Liver (tissue), 7 donors: ENCODE measurements at regions not wholly inside any gene's neighbourhood (a gene's known extent, or its start where the extent isn't known, plus 50 kb on each side); places are given as distances from the start of the nearest gene placed in this dataset.

Experiments
- DNase-seq: peaks from one replicate; pipeline ENCODE4 v3.0.0-alpha.2; 2017; ENCODE audit warnings: low spot score
- H3K27ac ChIP-seq, 2 donors: one replicate each; pipeline ENCODE4 v1.7.0; 2013; ENCODE audit warnings: inconsistent platforms in 2 of 2, low read length in 2 of 2, control low read depth in 1 of 2, low read depth in 1 of 2, mild to moderate bottlenecking in 1 of 2
- H3K27me3 ChIP-seq, 4 donors: one replicate each; pipeline versions ENCODE4 v1.6.1 to v1.7.0; 2013; ENCODE audit warnings: low read length in 3 of 4, inconsistent platforms in 1 of 4, mild to moderate bottlenecking in 1 of 4, moderate library complexity in 1 of 4; ENCODE audit not compliant: control insufficient read depth in 4 of 4, insufficient read depth in 4 of 4
- H3K36me3 ChIP-seq, 4 donors: one replicate each; pipeline versions ENCODE4 v1.6.1 to v1.7.0; 2013; ENCODE audit warnings: low read length in 3 of 4, mild to moderate bottlenecking in 3 of 4, low read depth in 1 of 4, moderate library complexity in 1 of 4; ENCODE audit not compliant: control insufficient read depth in 4 of 4, insufficient read depth in 3 of 4
- H3K4me1 ChIP-seq, 4 donors: one replicate each; pipeline versions ENCODE4 v1.6.1 to v1.7.0; 2013; ENCODE audit warnings: low read length in 3 of 4, mild to moderate bottlenecking in 3 of 4, moderate library complexity in 1 of 4; ENCODE audit not compliant: control insufficient read depth in 4 of 4, insufficient read depth in 4 of 4
- H3K4me3 ChIP-seq, 3 donors: one replicate each; pipeline versions ENCODE4 v1.6.1 to v1.7.0; 2013; ENCODE audit warnings: low read length in 3 of 3, control low read depth in 1 of 3, low read depth in 1 of 3, mild to moderate bottlenecking in 1 of 3
- H3K9ac ChIP-seq, 2 donors: one replicate each; pipeline ENCODE4 v1.7.0; 2013; ENCODE audit warnings: low read length in 2 of 2, mild to moderate bottlenecking in 2 of 2, moderate library complexity in 2 of 2, control low read depth in 1 of 2, low read depth in 1 of 2
- H3K9me3 ChIP-seq, 4 donors: one replicate each; pipeline versions ENCODE4 v1.6.1 to v1.7.0; 2013; ENCODE audit warnings: low read length in 3 of 4; ENCODE audit not compliant: control insufficient read depth in 4 of 4
- ATF3 ChIP-seq: IDR thresholded peaks from 2 replicates; pipeline ENCODE4 v1.6.1; 2016; ENCODE audit warnings: antibody characterized with exemption
- EGR1 ChIP-seq, 2 donors: IDR thresholded peaks; 2 replicates each; pipeline ENCODE4 v1.6.1; 2016 to 2018; ENCODE audit warnings: antibody characterized with exemption in 2 of 2, low read depth in 2 of 2
- FOXA1 ChIP-seq: IDR thresholded peaks from 2 replicates; pipeline ENCODE4 v1.6.1; 2016; ENCODE audit warnings: antibody characterized with exemption
- FOXA2 ChIP-seq: IDR thresholded peaks from 2 replicates; pipeline ENCODE4 v1.6.1; 2016; ENCODE audit warnings: antibody characterized with exemption
- GABPA ChIP-seq, 2 donors: IDR thresholded peaks in 1 of 2; conservative IDR thresholded peaks in 1 of 2; 2 replicates each; pipeline ENCODE4 v1.6.1; 2016; ENCODE audit warnings: antibody characterized with exemption in 2 of 2, mild to moderate bottlenecking in 1 of 2, moderate library complexity in 1 of 2
- HNF4A ChIP-seq, 2 donors: conservative IDR thresholded peaks; 2 replicates each; pipeline ENCODE4 v1.6.1; 2016; ENCODE audit warnings: antibody characterized with exemption in 2 of 2, mild to moderate bottlenecking in 2 of 2
- HNF4G ChIP-seq: IDR thresholded peaks from 2 replicates; pipeline ENCODE4 v1.6.1; 2016; ENCODE audit warnings: antibody characterized with exemption
- JUND ChIP-seq, 2 donors: IDR thresholded peaks; 2 replicates each; pipeline ENCODE4 v1.6.1; 2016; ENCODE audit warnings: antibody characterized with exemption in 2 of 2
- NR2F2 ChIP-seq: IDR thresholded peaks from 2 replicates; pipeline ENCODE4 v1.6.1; 2016; ENCODE audit warnings: antibody characterized with exemption
- RAD21 ChIP-seq, 2 donors: IDR thresholded peaks; 2 replicates each; pipeline ENCODE4 v1.6.1; 2016; ENCODE audit warnings: antibody characterized with exemption in 2 of 2, mild to moderate bottlenecking in 2 of 2
- REST ChIP-seq: IDR thresholded peaks from 2 replicates; pipeline ENCODE4 v1.6.1; 2016; ENCODE audit warnings: antibody characterized with exemption, mild to moderate bottlenecking
- RXRA ChIP-seq, 2 donors: IDR thresholded peaks; 2 replicates each; pipeline ENCODE4 v1.6.1; 2017 to 2018; ENCODE audit warnings: antibody characterized with exemption in 2 of 2, mild to moderate bottlenecking in 1 of 2
- SP1 ChIP-seq: IDR thresholded peaks from 2 replicates; pipeline ENCODE4 v1.6.1; 2018; ENCODE audit warnings: antibody characterized with exemption, mild to moderate bottlenecking
- TAF1 ChIP-seq: conservative IDR thresholded peaks from 2 replicates; pipeline ENCODE4 v1.6.1; 2016; ENCODE audit warnings: antibody characterized with exemption, mild to moderate bottlenecking
- YY1 ChIP-seq: IDR thresholded peaks from 2 replicates; pipeline ENCODE4 v1.6.1; 2016; ENCODE audit warnings: antibody characterized with exemption, mild to moderate bottlenecking
- TF ChIP-seq, protein P1 (sequence below): IDR thresholded peaks from 2 replicates; pipeline ENCODE4 v1.6.1; 2016; ENCODE audit warnings: antibody characterized with exemption
- TF ChIP-seq, protein P2 (sequence below): IDR thresholded peaks from 2 replicates; pipeline ENCODE4 v1.6.1; 2016; ENCODE audit warnings: antibody characterized with exemption
- TF ChIP-seq, protein P3 (sequence below): fragments of 150-350 bp; IDR thresholded peaks from 2 replicates; pipeline ENCODE4 v1.5.1; 2017; ENCODE audit warnings: improper control_type of control experiment, low read depth, low read length; ENCODE audit not compliant: missing input control
- donor health status: healthy.
- donor health status: healthy.
- donor health status: healthy.
- donor health status: healthy.

DNA sequence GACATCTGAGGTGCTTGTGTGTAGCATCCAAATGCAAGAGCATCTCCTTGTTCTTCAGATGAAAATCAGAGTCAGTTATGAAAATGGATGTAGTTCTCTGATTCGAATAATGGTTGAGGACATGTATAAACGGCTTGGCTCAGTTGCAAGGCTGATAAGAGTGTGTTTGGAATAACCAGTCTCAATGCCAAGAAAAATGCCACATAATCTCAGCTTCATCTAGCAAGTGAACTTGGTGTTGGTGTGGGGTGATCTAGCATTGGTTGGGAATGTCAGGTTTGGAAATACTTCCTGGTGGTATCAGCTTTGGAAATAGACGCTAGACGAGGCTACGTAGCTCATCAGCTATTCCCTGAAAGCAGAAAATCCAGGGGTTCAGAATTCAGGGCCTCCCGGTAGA lies 362.0 kb downstream of the FGF9 start (continued):
- no peak for TF ChIP-seq REST
- TF ChIP-seq EGR1 (IDR thresholded peaks at IDR 0.05; ENCODE audit: low read depth in 2 of 2) = no peak
- no peak for TF ChIP-seq JUND (IDR thresholded peaks at IDR 0.05)
- TF ChIP-seq, protein P1, sequence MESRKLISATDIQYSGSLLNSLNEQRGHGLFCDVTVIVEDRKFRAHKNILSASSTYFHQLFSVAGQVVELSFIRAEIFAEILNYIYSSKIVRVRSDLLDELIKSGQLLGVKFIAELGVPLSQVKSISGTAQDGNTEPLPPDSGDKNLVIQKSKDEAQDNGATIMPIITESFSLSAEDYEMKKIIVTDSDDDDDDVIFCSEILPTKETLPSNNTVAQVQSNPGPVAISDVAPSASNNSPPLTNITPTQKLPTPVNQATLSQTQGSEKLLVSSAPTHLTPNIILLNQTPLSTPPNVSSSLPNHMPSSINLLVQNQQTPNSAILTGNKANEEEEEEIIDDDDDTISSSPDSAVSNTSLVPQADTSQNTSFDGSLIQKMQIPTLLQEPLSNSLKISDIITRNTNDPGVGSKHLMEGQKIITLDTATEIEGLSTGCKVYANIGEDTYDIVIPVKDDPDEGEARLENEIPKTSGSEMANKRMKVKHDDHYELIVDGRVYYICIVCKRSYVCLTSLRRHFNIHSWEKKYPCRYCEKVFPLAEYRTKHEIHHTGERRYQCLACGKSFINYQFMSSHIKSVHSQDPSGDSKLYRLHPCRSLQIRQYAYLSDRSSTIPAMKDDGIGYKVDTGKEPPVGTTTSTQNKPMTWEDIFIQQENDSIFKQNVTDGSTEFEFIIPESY = no peak

GRCh38 chr13:22039961-22040360 lies 369.1 kb downstream of the FGF9 start:
- DNase-seq = no peak
- Histone ChIP-seq H3K27me3 (peaks cover 0 to 3% (median 1%) of the 10 kb centered on the region in 4 donors), H3K36me3 (no peaks in the 10 kb centered on the region), H3K4me1 (no peaks in the 10 kb centered on the region), H3K27ac (no peak overlapping the region), H3K9ac (no peak overlapping the region), H3K9me3 (no peaks in the 10 kb centered on the region), H3K4me3 (no peak overlapping the region)
- no peak for TF ChIP-seq FOXA2
- no peak for TF ChIP-seq ATF3
- TF ChIP-seq SP1 = no peak
- TF ChIP-seq REST = no peak
- TF ChIP-seq FOXA1 = no peak
- no peak for TF ChIP-seq TAF1
- no peak for TF ChIP-seq RXRA (IDR thresholded peaks at IDR 0.05)
- TF ChIP-seq, protein P1 = no peak
- TF ChIP-seq HNF4G = no peak
- no peak for TF ChIP-seq RAD21 (IDR thresholded peaks at IDR 0.05)
- TF ChIP-seq JUND (IDR thresholded peaks at IDR 0.05) = no peak
- TF ChIP-seq YY1 = no peak
- TF ChIP-seq GABPA (IDR thresholded peaks at IDR 0.05 in 1 of 2, conservative IDR thresholded peaks at IDR 0.05 in 1 of 2) = no peak
- TF ChIP-seq, protein P2, sequence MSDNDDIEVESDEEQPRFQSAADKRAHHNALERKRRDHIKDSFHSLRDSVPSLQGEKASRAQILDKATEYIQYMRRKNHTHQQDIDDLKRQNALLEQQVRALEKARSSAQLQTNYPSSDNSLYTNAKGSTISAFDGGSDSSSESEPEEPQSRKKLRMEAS = no peak
- TF ChIP-seq EGR1 (IDR thresholded peaks at IDR 0.05; ENCODE audit: low read depth in 2 of 2) = no peak
- TF ChIP-seq NR2F2 = no peak
- no peak for TF ChIP-seq HNF4A (conservative IDR thresholded peaks at IDR 0.05)
- TF ChIP-seq, protein P3, sequence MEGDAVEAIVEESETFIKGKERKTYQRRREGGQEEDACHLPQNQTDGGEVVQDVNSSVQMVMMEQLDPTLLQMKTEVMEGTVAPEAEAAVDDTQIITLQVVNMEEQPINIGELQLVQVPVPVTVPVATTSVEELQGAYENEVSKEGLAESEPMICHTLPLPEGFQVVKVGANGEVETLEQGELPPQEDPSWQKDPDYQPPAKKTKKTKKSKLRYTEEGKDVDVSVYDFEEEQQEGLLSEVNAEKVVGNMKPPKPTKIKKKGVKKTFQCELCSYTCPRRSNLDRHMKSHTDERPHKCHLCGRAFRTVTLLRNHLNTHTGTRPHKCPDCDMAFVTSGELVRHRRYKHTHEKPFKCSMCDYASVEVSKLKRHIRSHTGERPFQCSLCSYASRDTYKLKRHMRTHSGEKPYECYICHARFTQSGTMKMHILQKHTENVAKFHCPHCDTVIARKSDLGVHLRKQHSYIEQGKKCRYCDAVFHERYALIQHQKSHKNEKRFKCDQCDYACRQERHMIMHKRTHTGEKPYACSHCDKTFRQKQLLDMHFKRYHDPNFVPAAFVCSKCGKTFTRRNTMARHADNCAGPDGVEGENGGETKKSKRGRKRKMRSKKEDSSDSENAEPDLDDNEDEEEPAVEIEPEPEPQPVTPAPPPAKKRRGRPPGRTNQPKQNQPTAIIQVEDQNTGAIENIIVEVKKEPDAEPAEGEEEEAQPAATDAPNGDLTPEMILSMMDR = no peak
